GM23338 (cell line): ENCODE measurements at regions not wholly inside any gene's neighbourhood (a gene's known extent, or its start where the extent isn't known, plus 50 kb on each side); places are given as distances from the start of the nearest gene placed in this dataset.

Experiments used
- CREB1 ChIP-seq: fragments of 250-450 bp; sonication (Bioruptor Pico); IDR thresholded peaks from 2 replicates; pipeline ENCODE4 v1.5.0; 2020; ENCODE audit warnings: low read depth, mild to moderate bottlenecking, moderate library complexity
- CTCF ChIP-seq, 2 experiments: fragments of 200-600 bp in 1 of 2; sonication (generic) in 1 of 2; conservative IDR thresholded peaks; 2 replicates each; pipeline versions ENCODE4 v1.5.1 to v1.6.1; 2016 to 2017; ENCODE audit warnings: antibody characterized with exemption in 2 of 2, low read depth in 2 of 2, mild to moderate bottlenecking in 2 of 2, moderate library complexity in 1 of 2
- ETS1 ChIP-seq: IDR thresholded peaks from 2 replicates; pipeline ENCODE4 v1.6.1; 2016; ENCODE audit warnings: antibody characterized with exemption
- EZH2 ChIP-seq: fragments of 200-600 bp; sonication (generic); IDR thresholded peaks from one replicate; pipeline ENCODE4 v1.8.0; 2017; ENCODE audit warnings: antibody characterized with exemption, mild to moderate bottlenecking, low read depth; ENCODE audit not compliant: unreplicated experiment
- EZH2phosphoT487 ChIP-seq: fragments of 200-600 bp; sonication (generic); IDR thresholded peaks from one replicate; pipeline ENCODE4 v1.8.1; 2018; ENCODE audit warnings: antibody characterized with exemption; ENCODE audit not compliant: unreplicated experiment
- JUNB ChIP-seq: IDR thresholded peaks from one replicate; pipeline ENCODE4 v1.6.1; 2016; ENCODE audit warnings: antibody characterized with exemption; ENCODE audit not compliant: unreplicated experiment
- POLR2AphosphoS5 ChIP-seq: IDR thresholded peaks from 2 replicates; pipeline ENCODE4 v1.6.1; 2016; ENCODE audit warnings: antibody characterized with exemption, low read depth
- REST ChIP-seq: IDR thresholded peaks from one replicate; pipeline ENCODE4 v1.6.1; 2018; ENCODE audit warnings: antibody characterized with exemption; ENCODE audit not compliant: unreplicated experiment
- STAT1 ChIP-seq: IDR thresholded peaks from one replicate; pipeline ENCODE4 v1.6.1; 2016; ENCODE audit warnings: antibody characterized with exemption; ENCODE audit not compliant: unreplicated experiment
- ZNF114 ChIP-seq: fragments of 250-450 bp; sonication (Bioruptor Pico); IDR thresholded peaks from 2 replicates; pipeline ENCODE4 v1.5.0; 2020; ENCODE audit warnings: mild to moderate bottlenecking, moderate library complexity
- ZNF331 ChIP-seq: fragments of 250-450 bp; sonication (Bioruptor Pico); IDR thresholded peaks from 2 replicates; pipeline ENCODE4 v1.5.0; 2020; ENCODE audit warnings: low read depth, mild to moderate bottlenecking, moderate library complexity
- ZNF462 ChIP-seq: fragments of 250-450 bp; sonication (Bioruptor Pico); IDR thresholded peaks from 2 replicates; pipeline ENCODE4 v1.5.0; 2020; ENCODE audit warnings: mild to moderate bottlenecking, moderate library complexity

GRCh38 chr5:120092649-120093048 is 371.5 kb upstream of the PRR16 start:
- TF ChIP-seq CTCF (conservative IDR thresholded peaks at IDR 0.05; ENCODE audit: low read depth in 2 of 2) (no peak), REST (no peak), EZH2 (no peak), CREB1 (no peak), POLR2AphosphoS5 (no peak), ZNF114 (CRISPR knock-in tag) (no peak), ETS1 (no peak), ZNF331 (CRISPR knock-in tag) (no peak), EZH2phosphoT487 (no peak), STAT1 (no peak), JUNB (no peak), ZNF462 (CRISPR knock-in tag) (no peak)
